SK-N-SH treated with all-trans-retinoic acid at 6 μM for 48 hours (cell line): ENCODE measurements at regions not wholly inside any gene's neighbourhood (a gene's known extent, or its start where the extent isn't known, plus 50 kb on each side); places are given as distances from the start of the nearest gene placed in this dataset.

Experiments used
- ARNTL ChIP-seq: fragments of 450-650 bp; formaldehyde crosslinking; IDR thresholded peaks from 2 replicates; pipeline ENCODE4 v1.5.0; 2020; ENCODE audit warnings: low read depth, mild to moderate bottlenecking, moderate library complexity, borderline replicate concordance
- CREB5 ChIP-seq: fragments of 250-450 bp; sonication (Bioruptor Pico); IDR thresholded peaks from 2 replicates; pipeline ENCODE4 v1.5.1; 2020; ENCODE audit warnings: low read depth, mild to moderate bottlenecking, moderate library complexity
- CSDC2 ChIP-seq: fragments of 250-450 bp; sonication (Bioruptor Pico); IDR thresholded peaks from 2 replicates; pipeline ENCODE4 v1.5.0; 2020; ENCODE audit warnings: mild to moderate bottlenecking, moderate library complexity
- CSRNP3 ChIP-seq: fragments of 250-450 bp; sonication (Bioruptor Pico); IDR thresholded peaks from 2 replicates; pipeline ENCODE4 v1.5.1; 2021; ENCODE audit warnings: mild to moderate bottlenecking, moderate library complexity
- PATZ1 ChIP-seq: fragments of 250-450 bp; sonication (Bioruptor Pico); IDR thresholded peaks from 2 replicates; pipeline ENCODE4 v1.8.0; 2020; ENCODE audit warnings: mild to moderate bottlenecking, moderate library complexity, borderline replicate concordance
- PPARA ChIP-seq: fragments of 250-450 bp; sonication (Bioruptor Pico); IDR thresholded peaks from 2 replicates; pipeline ENCODE4 v1.5.0; 2020; ENCODE audit warnings: mild to moderate bottlenecking, borderline replicate concordance
- SNAI2 ChIP-seq: fragments of 250-450 bp; sonication (Bioruptor Pico); IDR thresholded peaks from 2 replicates; pipeline ENCODE4 v1.5.0; 2020; ENCODE audit warnings: mild to moderate bottlenecking, moderate library complexity
- ZFP3 ChIP-seq: fragments of 250-450 bp; sonication (Bioruptor Pico); IDR thresholded peaks from 2 replicates; pipeline ENCODE4 v1.5.0; 2020; ENCODE audit warnings: mild to moderate bottlenecking, moderate library complexity

- TF ChIP-seq PPARA (CRISPR knock-in tag) (no peak), ARNTL (CRISPR knock-in tag) (no peak), PATZ1 (CRISPR knock-in tag) (no peak), ZFP3 (CRISPR knock-in tag) (no peak), SNAI2 (CRISPR knock-in tag) (no peak), CREB5 (CRISPR knock-in tag) (no peak), CSDC2 (CRISPR knock-in tag) (no peak), CSRNP3 (no peak)
These were observed 314.2 kb upstream of the RGS6 start for GRCh38 chr14:71618047-71618446.
